Choroid plexus epithelial cell (primary cell): ENCODE measurements at regions not wholly inside any gene's neighbourhood (a gene's known extent, or its start where the extent isn't known, plus 50 kb on each side); places are given as distances from the start of the nearest gene placed in this dataset.
A peak's percentile ranks its signal among the peaks of the same experiment; 100 is the strongest.

Source experiments
- DNase-seq: peaks from one replicate; pipeline ENCODE4 v3.0.0-alpha.2; 2010; ENCODE audit warnings: low read depth
- H3K4me3 ChIP-seq: 2 replicates; pipeline ENCODE4 v1.5.1; 2011; ENCODE audit warnings: low read depth, mild to moderate bottlenecking, control low read depth, low read length, moderate library complexity
- TF ChIP-seq, protein P1 (sequence below): conservative IDR thresholded peaks from 2 replicates; pipeline ENCODE4 v1.5.1; 2011; ENCODE audit warnings: low read depth, mild to moderate bottlenecking, control low read depth, inconsistent platforms, low read length, moderate library complexity

DNA sequence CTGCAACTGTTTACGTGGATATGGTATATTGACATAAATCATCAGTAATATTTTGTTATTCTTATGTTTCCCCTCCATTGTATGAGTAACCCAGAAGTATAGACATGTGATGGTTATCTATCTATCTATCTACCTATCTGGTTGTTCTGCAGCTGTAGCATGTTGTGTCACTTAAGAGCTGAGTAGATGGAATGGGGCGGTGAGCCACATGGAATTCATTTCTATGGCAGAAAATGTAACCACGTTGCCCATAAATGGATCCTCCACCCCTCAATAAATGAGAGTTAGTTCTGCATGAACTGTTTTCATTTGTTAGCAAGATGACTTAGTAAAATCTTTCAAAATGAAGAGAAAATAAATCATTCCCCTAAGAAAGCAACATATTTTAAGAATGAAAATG is 553.2 kb downstream of the MAT2B start:
- no peak for DNase-seq
- H3K4me3 ChIP-seq, result no peak overlapping the region
- TF ChIP-seq, protein P1, sequence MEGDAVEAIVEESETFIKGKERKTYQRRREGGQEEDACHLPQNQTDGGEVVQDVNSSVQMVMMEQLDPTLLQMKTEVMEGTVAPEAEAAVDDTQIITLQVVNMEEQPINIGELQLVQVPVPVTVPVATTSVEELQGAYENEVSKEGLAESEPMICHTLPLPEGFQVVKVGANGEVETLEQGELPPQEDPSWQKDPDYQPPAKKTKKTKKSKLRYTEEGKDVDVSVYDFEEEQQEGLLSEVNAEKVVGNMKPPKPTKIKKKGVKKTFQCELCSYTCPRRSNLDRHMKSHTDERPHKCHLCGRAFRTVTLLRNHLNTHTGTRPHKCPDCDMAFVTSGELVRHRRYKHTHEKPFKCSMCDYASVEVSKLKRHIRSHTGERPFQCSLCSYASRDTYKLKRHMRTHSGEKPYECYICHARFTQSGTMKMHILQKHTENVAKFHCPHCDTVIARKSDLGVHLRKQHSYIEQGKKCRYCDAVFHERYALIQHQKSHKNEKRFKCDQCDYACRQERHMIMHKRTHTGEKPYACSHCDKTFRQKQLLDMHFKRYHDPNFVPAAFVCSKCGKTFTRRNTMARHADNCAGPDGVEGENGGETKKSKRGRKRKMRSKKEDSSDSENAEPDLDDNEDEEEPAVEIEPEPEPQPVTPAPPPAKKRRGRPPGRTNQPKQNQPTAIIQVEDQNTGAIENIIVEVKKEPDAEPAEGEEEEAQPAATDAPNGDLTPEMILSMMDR, result no peak

DNA sequence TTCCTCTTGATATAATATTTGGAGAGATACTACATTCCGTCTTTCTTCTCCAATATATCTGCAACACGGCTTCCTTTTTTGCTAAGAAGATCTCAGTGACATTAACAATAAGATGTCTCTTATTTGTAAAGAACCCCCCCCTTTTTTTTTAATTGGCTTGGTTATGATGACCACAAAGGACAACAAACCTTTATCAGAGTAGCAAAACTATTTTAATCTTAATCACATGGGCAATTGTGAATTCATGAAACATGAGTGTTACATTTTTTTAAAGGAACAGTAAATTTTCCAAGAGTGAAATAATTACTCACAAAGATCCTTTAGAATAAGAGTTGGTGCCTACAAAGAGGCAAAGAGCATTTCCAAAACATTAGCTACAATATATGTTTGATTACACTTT is 554.1 kb downstream of the MAT2B start:
- no peak overlapping the region for H3K4me3 ChIP-seq
- TF ChIP-seq, protein P1, result no peak
- DNase-seq, result no peak

DNA sequence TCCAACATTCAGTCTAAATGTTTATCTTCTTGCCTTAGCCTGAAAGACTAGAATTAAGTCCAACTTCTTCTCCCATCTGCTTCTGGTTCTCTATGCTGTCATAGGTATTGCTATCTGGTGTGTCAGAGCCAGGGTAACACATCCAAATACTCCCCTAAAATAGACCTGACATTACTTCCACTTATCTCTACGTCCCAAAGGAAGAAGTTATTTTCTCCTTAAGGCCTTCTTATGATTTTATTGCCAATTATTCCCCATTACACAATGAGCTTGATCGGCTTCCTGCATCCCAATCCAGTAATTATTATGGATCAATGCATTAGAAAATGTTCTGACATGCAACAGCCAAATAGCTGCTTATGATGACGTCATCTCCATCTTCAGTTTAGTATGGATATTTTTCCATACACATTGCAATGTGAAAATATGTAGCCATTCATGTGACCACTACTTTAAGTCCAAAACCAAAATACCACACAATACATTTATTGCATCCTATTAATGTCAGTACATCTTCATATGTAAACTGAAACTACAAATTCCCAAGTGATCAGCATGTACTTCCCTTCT is 555.5 kb downstream of the MAT2B start:
- H3K4me3 ChIP-seq, result no peak overlapping the region
- DNase-seq, result no peak
- TF ChIP-seq, protein P1, result no peak

DNA sequence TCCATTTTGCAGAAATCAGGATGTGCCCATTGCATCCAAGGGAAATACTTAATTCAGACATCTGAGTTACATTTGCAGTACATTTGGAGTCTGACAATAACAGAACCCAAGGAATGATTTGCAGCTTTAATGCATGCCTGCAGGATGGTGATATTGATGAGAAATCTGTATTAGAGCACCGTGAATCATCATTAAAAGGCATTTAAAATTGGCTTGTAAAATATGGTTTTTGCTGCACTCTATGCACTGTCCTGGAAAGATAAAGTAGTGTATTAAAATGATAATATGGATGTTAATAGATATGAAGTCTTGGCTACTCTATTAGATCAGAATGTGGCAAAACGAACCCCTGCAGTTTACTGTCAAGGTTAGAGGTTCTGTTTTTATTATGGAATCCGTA is 556.9 kb downstream of the MAT2B start:
- DNase-seq, result no peak
- H3K4me3 ChIP-seq, result no peak overlapping the region
- TF ChIP-seq, protein P1, result no peak

DNA sequence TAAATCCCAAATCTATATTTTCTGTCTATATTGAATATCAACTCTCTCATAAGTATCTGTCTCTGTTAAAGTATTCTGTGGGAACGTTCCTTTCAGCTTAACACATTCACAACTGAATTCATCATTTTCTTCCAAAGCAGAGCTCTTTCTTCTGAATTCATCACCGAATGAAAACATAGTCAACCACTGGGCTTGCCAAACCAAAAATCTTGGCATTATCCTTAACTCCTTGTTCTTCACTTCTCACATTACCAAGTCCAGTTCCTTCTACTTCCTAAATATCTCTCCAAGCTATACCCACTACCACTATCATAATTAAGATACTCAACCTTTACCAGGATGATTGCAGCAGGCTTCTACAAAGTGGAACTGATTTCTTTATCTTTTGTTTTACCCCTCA is 559.8 kb downstream of the MAT2B start:
- TF ChIP-seq, protein P1, result no peak
- no peak for DNase-seq
- no peak overlapping the region for H3K4me3 ChIP-seq

DNA sequence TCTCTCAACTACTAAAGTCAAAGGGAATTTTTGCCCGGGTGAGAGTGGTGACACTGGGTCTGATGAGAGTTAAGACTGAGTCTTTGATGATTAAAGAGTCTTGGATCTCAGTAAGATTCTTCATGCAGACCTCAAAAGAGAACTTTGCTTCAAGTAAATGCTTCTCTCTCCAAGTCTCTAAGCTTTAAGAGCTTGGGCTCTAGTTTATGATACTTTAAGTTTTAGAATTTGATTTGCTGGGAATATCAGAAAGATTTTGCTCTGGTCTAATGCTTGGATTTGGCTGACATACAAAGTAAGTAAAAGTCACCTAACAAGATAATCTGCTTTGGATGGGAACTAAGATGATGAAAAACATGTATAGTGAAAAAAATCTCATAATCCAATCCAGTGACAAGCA is 566.3 kb downstream of the MAT2B start:
- TF ChIP-seq, protein P1, result no peak
- no peak for DNase-seq
- no peak overlapping the region for H3K4me3 ChIP-seq

DNA sequence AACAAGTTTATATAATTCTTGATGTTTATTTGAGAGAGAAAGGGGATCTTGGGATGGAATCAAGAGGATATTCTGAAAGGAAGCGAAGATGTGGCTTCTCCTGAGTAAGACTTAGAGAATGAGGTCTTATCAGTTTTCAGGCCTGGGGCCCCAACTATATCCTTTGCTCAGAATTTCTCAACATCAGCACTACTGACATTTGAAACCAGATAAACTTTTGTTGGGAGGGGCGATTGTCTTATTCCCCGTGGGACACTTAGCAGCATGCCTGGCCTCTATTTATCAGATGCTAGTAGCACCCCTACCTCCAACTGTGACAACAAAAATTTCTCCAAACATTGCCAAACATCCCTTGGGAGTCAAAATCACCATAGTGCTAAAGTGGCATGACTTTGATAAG is 567.7 kb downstream of the MAT2B start:
- peak; percentile 8 for DNase-seq
- TF ChIP-seq, protein P1, result no peak
- H3K4me3 ChIP-seq, result no peak overlapping the region
